NCI-H1092 (cell line): ENCODE measurements at regions not wholly inside any gene's neighbourhood (a gene's known extent, or its start where the extent isn't known, plus 50 kb on each side); places are given as distances from the start of the nearest gene placed in this dataset.
A peak's percentile ranks its signal among the peaks of the same experiment; 100 is the strongest.

Source experiments
- DNase-seq: peaks from one replicate; lab custom pipeline; 2025; lab: John Stamatoyannopoulos, UW

DNA sequence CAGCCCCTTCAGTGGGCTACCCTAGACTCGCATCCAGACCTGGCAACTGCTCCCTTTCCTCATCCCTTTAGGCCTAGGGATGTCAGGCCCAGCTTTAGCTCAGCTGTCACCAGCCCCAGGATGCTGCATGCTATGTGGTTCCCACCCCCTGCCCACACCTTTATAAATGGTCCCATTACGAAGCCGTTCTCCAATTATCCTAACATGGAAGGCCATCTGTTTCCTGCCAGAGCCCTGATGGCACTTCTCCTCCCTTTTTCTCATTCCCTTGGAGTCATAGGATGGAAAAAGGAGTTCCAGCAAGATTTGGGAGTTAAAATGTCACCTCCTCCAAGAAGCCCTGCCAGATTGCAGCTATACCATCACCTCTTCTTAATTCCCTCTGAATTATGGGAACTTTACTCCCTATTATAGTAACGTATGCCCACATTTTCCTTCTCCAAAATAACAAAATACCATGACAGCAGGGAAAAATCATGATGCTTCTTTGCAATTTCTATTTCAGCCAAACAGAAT is 205.0 kb upstream of the GRIK3 start:
- no peak for DNase-seq

DNA sequence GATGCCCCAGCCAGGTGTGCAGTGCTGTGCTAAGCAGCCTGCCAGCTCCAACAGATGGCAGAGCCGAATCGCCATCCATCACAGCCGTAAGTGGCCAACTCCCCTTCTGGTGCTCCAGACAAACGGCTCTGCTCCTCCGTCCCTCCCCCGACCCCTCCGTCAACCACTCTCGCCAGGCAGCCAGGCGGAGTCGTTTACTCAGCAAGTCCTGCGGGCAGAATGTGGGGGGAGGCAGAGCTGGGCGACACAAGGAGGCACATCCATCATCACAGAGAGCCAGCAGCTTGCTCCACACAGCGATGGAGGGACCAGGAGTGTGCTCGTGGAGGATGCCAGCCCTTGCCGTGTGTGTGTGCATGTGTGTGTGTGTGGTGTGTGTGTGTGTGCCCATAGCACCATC is 206.6 kb upstream of the GRIK3 start:
- peak; percentile 66 for DNase-seq

DNA sequence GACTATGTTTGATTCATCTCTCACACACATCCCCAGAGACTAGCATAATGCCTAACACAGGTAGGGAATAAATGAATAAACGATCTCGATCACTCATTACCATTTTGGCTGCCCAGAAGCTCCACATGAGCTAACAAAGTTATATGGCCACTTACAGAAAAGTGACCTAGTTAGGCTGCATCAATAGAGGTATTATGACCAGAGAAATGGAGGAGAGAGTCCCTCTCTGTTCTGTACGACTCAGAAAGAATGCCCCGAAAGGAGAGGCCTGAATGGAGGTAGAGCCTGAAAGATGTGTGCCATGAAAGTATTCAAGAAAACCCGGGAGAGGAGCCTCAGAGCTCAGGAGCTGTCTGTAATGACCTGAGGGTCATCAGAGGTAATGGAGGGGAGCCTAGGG is 208.2 kb upstream of the GRIK3 start:
- no peak for DNase-seq

DNA sequence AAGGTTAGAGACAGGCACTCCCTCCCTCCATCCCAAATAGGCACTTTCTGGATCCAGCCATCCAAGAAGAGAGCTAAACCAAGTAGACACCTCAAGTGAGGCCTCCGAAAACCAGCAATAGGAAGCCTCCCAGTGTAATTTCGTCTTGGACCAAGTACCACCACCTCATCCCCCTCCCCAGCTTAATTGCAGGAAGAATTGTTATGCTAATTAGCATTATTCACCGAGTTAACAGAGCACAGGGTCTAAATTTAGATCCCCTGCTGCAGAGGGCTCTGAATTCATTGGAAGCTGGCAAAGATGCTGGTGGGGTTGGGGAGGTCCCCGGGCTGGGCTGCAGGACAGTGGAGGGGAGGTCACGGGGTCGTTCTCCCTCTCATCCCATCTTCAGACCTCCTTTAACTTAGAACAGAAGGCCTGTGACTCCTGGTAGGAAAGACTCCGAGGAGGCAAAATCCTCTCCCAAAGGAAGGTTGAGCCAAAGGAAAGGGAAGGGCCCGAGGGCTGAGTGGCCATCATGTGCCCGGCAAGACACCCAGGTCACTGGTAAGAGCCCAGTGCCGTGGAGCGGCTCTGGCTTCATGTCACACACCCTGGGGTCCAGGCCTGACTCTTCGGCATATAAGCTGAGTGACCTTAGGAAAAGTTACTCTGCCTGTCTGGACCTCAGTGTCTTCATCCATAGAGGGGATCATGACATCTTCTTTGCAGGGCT is 209.2 kb upstream of the GRIK3 start:
- DNase-seq = no peak

DNA sequence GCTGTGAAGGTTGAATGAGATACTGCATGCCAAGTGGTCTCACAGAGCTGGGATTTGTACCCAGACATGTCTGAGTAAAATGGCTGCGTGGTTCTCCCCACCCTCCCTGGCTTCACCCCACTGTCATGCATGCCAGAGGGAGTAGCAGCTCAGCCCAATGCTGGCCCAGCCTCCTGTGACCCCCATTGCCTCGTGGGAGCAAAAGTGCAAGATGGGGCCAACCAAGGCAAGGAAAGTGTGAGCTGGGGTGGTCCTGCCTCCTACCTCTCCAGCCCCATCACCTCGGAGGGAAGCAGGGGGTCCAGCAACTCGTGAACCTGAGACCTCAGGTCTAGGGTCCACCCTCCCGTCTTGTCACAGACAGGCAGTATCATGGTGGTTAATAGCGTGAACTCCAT is 209.8 kb upstream of the GRIK3 start:
- DNase-seq = no peak

DNA sequence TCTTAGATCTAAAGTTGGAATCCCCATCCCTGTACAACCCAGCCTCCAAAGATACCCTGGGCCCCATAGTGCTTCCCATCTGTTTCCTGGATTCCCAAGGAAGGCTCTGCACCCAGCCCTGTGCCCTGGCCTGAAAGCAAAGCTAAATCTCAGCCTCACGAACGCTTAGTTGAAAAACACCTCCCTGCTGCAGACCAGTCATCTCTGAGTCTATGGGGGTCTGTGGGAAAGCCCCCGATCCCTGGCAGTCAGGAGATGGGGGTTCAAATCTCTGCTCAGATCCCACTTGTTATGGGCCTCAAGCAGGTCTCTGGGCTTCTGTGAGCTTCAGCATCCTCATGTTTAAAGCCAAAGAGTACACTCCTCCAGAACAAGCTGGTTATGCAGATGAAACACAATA is 210.5 kb upstream of the GRIK3 start:
- DNase-seq = no peak

DNA sequence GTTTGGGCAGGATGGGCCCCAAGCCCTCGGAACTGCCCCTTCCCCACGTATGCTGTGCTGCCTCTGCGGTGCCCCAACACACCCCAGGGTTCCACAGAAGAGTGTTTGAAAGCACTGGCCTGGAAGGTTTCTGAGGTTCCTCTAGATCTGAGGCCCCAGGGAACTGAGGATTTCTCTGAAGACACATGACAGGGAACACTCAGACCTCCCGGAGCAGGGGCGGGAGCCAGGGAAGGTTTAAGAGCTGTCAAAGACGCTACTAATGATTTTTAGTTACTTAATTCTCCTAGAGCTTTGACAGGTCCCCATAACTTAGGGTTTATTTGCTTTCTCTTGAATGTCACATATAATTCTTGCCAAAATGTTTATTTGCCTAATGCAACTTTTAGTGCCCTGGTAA is 212.3 kb upstream of the GRIK3 start:
- DNase-seq = no peak

DNA sequence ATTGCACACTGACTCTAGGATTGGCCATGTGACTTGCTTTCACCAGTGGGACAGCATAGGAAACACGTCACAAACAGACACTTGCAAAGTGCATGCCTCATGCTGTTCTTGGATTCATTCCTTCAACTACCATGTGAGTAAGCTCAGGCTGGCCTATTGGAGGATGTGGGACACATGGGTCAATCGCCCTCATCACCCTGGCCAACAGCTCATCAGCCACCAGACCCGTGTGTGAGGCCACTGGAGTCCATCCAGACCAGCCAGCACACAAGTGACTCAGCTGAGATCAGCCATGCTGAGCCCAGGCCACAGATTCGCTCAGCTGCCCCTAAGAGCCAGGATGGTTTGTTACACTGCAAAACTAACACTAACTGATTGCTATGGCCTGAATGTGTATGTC is 216.1 kb upstream of the GRIK3 start:
- no peak for DNase-seq

DNA sequence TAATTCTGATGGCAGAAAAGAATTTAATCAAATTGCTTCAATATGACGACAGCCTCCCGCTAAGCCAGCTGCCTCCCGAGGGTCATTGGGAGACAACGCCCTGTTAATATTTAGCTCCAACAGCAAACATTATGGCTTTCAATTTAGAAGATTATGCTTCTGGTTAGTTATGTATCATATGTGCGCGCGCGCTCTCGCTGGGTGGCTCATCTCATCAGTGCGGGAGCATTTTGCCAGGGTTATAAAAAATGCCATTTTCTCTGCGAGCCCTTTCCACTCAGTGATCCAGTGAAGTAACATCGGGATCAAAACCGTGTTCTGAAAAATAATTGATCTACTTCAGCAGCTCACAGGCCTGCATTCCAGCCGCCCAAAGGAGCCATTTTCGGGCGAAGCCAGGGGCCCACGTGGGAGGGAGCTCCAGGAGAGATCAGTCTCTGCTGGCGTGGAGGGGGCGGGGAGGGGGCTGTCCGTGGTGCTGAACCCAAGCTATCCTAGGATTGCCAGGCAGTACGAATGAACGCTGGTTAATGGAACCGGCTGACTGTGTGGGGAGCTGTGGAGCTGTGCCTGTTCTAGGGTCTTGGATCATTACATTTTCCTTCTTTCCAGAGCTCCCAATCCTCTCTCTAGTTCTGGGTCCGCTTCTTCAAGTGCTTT is 219.1 kb upstream of the ZC3H12A start:
- peak; percentile 63 for DNase-seq

DNA sequence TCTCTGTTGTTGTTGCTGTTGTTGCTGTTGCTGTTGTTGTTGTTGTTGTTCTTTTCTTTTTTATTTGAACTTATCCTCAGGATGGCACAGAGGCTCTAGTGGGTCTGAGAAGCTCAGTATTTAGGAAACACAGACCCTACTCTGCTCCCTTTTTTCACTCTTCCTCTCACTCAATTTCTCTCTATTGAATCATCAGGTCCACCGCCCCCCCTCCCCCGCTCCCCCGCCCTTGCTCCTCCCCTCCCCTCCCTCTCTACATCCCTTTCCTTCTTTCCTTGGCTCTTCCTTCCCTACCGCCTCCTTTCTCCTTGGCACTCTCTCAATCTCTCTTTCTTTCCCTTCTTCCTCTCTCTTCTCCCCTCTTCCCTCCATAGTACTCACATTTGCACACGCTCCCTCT is 218.5 kb upstream of the ZC3H12A start:
- no peak for DNase-seq

DNA sequence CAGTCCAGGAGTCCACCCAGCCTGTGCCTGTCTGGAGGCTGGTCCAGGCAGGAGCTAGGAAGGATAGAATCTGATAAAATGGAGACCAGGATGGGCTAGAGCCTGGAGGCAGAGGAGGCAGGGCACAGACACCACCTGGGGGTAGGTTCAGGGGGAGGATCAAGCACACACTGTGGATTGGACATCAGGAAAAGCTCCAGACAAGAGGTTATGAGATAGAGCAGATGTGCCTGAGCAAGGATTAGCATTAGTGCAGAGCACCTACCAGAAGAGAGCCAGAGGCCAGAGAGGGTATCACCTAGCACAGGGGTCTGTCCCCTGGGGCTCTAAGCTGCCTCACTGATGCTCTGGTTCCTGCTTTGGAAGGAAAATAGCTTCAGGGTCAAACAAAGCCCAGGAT is 216.7 kb upstream of the ZC3H12A start:
- no peak for DNase-seq

DNA sequence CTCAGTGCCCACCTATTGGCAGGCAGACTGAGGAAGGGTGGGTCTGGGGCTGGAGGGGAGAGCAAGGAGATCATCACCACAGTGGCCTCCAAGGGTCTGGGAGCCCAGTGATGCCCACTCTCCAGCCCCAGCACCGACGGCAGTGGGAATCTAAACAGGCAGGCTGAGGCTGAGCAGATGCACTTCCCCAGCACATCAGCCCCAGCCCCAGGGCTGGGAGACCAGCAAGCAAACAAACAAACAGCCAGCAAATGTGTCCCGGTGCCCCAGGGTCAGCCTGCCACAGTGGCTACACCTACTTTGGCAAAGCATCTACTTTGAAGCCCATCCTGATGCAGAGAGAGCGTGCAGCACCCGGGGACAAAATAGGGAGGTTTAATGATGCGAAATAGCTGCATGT is 216.3 kb upstream of the ZC3H12A start:
- DNase-seq = no peak

DNA sequence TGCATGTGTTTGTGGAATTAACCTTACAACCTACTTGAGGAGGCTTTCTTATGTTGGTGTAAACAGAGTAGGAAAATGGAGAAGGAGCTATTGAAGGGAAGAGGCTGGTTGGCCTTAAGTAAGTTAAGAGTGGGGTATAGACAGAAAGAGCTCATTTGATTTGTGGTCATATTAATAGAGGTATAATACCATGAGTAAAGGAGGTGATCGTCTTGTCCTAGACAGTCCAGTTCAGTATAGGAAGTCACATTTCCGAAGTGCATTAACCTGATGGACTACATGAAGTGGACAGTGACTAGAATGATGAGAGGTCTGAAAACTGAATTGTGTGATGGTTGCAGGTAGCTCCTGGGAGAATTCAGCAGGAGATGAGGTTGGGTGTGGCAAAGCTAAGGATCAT is 215.4 kb upstream of the ZC3H12A start:
- DNase-seq = no peak

DNA sequence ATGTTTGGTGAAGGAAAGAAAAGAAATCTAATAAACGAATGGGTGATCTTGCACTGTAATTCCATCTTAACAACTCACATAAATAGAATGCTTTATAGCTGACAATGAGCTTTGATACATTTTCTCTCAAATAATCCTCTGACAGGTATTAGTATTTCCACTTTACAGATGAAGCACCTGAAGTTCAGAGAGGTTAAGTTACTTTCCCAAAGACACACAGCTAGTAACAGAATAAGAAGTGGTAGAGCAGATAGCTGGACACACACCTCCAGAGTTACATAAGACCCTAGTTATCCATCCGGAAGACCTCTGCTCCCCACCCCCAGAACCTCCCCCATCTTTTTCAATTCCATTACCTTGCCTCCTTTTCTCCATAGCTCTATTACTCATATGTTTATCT is 213.3 kb upstream of the ZC3H12A start:
- DNase-seq = no peak

DNA sequence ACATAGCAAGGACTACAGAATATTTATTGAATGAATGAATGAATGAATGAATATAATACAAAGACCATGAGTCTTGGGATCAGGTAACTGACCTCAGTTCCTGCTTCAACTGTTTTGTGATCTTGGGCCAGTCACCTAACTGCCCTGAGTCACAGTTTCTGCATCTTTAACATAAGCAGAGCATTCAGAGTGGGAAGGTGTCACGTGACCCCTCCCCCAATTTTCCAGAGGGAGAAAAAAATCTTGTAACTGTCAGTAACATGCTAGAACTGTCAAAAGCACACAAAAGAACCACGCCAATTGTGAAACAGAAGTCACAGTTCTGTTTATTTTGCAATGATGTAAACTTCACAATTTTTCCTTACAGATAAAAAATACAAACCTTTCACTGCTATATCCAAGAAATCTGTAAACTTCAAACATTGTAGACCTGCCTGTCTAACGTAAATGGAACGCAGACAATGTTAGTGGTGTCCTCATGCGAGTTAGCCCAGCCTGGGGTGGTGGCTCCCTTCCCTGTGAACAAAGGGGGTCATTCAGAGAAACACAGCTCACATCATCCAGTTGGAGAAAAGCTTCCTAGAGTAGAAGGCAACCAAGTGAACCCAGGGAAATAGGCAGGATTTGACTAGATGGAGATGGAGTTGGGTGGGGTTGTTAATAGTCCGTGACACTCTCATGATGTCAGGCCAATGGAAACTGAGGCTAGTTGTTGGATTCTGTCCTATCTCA is 211.8 kb upstream of the ZC3H12A start:
- DNase-seq = no peak

DNA sequence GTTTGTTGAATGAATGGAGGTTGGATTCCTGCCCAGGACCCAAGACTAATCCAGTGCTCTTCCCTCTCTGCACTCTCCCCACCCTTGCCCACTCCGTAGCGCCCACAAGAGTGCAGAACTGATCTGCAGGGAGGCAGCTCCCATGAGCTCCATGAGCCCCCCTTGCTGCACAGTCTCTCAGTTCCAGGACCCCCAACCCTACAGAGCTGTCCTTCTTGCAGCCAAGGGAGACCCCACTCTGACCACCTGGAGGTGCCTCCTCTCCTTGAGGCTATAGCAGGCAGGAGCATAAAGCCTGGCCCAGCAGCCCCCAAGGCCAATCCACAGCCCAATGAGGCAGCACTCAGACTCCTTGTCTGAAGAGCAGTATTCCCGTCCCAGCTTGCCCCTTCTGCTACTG is 209.2 kb upstream of the ZC3H12A start:
- no peak for DNase-seq

DNA sequence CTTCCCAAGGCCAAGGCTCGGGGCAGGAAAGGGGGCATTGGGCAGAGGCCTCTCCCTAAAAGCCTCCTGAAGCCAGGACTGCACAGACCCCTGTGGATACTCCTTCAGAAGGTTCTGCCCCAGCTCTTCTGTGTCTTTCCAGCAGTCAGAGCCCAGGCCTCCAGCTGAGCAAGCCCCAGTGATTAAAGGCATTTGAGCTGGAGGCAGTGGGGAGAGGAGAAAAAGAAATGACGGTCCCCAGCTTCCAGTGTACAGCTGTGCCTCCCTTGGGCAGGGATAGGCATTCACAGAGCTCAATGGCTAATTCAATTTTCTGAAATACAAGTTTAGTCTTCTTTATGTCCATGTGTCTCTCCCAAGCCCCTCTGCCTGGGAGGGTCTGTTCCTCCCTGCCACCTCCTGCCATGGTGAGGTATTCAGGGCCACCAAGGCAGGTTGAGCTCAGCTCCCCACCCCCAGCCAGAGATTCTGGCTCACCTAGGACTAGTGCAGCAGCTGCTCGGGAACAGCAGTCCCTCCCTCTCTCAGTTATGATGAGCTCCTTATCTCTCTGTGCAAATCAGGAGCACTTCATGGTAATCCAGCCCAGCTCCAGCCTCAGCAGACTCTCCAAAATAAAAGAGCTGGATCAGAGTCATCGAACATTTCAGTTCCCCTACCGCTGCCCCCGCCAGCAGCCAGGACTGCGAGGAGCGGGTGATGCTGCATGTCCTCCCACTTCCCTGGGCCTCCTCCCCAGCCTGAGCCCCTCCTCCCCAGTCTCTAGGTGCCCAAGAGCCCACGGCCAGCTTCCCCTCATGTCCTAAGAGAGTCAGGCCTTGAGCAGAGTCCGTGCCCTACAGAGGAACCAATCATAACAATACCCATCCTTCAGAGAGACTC is 208.4 kb upstream of the ZC3H12A start:
- DNase-seq = peak; percentile 22

DNA sequence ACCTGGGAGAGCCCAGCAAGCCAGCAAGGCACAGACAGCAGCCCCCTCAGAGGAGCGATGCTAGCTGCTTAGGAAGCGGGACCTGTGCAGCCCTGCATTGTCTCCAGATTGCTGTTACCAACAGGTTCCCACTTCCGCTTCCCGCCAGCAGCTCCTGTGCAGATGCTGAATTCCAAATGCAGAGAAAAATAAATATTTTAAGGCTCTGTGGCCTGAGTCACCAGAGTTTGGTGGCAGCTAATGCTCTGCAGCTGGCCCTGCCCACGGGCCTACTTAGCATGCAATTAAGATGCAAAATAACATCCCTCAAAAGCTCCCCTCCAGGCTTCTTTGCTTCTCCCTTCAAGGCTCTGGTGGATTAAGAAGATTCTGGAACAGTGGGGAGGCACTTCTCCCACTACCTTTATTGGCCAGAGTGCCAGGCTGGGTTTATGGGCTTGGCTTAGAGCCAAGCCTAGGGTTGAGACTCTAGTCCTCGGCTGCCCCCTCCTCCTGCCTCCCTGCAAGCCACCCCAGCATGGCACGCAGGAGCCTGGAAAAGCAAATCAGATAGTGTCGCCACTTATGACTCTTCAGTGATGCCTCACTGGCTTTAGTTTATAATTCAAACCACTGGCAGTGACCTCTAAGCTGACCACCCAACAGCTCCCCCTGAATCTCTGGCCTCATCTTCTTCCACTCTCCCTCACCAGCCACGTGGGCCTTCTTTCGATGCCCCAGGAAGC is 207.1 kb upstream of the ZC3H12A start:
- DNase-seq = no peak

DNA sequence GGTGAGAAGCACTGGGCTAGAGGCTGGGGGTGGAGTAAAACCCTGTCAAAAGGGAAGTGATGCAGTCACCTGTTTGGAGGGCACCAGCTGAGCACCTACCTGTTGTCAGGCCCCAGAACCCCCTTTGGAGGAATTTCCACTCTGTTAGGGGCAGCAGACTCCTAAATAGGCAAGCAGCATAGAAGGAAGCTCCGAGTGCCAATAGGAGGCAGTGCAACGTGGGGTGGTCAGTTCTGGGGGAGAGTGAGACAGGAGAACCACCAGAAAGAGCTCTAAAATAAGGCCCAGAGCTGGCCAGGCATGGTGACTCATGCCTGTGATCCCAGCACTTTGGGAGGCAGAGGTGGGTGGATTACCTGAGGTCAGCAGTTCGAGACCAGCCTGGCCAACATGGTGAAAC is 203.7 kb upstream of the ZC3H12A start:
- DNase-seq = no peak

DNA sequence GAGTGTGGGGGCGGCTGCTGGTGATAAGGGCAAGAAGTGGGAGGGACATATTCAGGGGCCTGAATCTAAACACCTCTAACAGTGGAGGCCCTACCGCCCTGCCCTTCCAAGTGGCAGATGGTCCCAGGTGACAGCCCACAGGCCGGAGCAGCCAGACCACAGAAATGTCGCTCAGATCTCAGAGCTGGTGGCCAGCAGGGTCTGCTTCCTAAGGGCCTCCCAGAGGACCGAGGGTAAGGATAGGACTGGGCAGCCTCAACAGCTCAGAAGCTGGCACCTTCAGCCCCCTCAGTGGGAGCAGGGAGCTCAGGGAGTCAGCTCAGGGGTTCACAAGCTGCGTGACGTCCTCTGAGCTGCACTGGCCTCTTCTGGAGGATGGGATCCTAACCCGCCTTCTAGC is 201.8 kb upstream of the ZC3H12A start:
- DNase-seq = no peak

DNA sequence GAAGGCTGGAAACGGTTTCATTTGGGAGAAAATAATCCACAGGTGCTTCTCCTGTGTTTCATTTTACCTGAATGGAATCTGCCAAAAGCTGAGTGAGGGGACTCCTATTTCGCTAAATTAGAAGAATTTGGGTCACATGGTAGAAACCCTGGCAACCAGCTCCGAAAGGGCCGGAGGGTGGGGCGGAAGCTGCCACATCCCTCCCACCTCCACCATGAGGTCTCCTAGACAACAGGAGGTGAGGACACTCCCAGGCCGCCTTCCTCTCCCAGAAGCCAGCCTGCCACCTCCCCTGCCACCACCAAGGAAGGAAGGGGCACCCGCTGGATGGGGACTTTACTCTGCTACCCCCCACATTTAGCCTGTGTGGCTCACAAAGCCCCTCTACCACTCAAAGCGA is 199.9 kb upstream of the ZC3H12A start:
- no peak for DNase-seq
